ENCODE measurements at regions not wholly inside any gene's neighbourhood (a gene's known extent, or its start where the extent isn't known, plus 50 kb on each side); places are given as distances from the start of the nearest gene placed in this dataset.

DNA sequence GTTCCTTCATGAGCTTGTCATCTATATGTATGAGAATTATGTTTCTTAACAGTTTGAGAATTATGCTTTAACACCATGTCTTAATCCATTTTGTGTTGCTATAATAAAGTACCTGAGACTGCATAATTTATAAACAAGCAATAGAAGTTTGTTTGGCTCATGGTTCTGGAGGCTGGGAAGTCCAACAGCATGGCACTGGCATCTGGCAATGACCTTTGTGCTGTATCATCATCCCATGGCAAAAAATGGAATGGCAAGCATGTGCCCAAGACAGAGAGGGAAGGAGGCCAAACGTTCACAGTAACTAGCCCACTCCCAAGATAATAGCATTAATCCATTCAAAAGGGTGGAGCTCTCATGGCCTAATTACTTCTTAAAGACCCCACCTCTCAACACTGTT lies 67.6 kb downstream of the MTX3 start:
- TF ChIP-seq SP1 (IDR thresholded peaks at IDR 0.05): no peak
- TF ChIP-seq SP1 (CRISPR knock-in tag; IDR thresholded peaks at IDR 0.05): no peak
- TF ChIP-seq, protein P1, sequence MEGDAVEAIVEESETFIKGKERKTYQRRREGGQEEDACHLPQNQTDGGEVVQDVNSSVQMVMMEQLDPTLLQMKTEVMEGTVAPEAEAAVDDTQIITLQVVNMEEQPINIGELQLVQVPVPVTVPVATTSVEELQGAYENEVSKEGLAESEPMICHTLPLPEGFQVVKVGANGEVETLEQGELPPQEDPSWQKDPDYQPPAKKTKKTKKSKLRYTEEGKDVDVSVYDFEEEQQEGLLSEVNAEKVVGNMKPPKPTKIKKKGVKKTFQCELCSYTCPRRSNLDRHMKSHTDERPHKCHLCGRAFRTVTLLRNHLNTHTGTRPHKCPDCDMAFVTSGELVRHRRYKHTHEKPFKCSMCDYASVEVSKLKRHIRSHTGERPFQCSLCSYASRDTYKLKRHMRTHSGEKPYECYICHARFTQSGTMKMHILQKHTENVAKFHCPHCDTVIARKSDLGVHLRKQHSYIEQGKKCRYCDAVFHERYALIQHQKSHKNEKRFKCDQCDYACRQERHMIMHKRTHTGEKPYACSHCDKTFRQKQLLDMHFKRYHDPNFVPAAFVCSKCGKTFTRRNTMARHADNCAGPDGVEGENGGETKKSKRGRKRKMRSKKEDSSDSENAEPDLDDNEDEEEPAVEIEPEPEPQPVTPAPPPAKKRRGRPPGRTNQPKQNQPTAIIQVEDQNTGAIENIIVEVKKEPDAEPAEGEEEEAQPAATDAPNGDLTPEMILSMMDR (CRISPR knock-in tag; IDR thresholded peaks at IDR 0.05): no peak
- no peak for TF ChIP-seq ETV5 (CRISPR knock-in tag; IDR thresholded peaks at IDR 0.05; ENCODE audit: borderline replicate concordance)
- TF ChIP-seq, protein P2, sequence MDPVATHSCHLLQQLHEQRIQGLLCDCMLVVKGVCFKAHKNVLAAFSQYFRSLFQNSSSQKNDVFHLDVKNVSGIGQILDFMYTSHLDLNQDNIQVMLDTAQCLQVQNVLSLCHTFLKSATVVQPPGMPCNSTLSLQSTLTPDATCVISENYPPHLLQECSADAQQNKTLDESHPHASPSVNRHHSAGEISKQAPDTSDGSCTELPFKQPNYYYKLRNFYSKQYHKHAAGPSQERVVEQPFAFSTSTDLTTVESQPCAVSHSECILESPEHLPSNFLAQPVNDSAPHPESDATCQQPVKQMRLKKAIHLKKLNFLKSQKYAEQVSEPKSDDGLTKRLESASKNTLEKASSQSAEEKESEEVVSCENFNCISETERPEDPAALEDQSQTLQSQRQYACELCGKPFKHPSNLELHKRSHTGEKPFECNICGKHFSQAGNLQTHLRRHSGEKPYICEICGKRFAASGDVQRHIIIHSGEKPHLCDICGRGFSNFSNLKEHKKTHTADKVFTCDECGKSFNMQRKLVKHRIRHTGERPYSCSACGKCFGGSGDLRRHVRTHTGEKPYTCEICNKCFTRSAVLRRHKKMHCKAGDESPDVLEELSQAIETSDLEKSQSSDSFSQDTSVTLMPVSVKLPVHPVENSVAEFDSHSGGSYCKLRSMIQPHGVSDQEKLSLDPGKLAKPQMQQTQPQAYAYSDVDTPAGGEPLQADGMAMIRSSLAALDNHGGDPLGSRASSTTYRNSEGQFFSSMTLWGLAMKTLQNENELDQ (CRISPR knock-in tag; IDR thresholded peaks at IDR 0.05; ENCODE audit: borderline replicate concordance): no peak
- no peak for TF ChIP-seq GABPB1 (CRISPR knock-in tag; IDR thresholded peaks at IDR 0.05)
- TF ChIP-seq, protein P3, sequence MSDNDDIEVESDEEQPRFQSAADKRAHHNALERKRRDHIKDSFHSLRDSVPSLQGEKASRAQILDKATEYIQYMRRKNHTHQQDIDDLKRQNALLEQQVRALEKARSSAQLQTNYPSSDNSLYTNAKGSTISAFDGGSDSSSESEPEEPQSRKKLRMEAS (IDR thresholded peaks at IDR 0.05): no peak
- no peak for TF ChIP-seq MYC (CRISPR knock-in tag; IDR thresholded peaks at IDR 0.05; ENCODE audit: borderline replicate concordance)
- no peak for TF ChIP-seq PITX1 (CRISPR knock-in tag; IDR thresholded peaks at IDR 0.05)
- TF ChIP-seq REXO4 (CRISPR knock-in tag; IDR thresholded peaks at IDR 0.05; ENCODE audit: borderline replicate concordance): no peak
- no peak for TF ChIP-seq ZNF10 (CRISPR knock-in tag; IDR thresholded peaks at IDR 0.05; ENCODE audit: borderline replicate concordance, low read depth)
- TF ChIP-seq NCOA2 (CRISPR knock-in tag; IDR thresholded peaks at IDR 0.05): no peak
